HEK293T (cell line): ENCODE measurements at regions not wholly inside any gene's neighbourhood (a gene's known extent, or its start where the extent isn't known, plus 50 kb on each side); places are given as distances from the start of the nearest gene placed in this dataset.

ENCODE experiments used
- ARNT ChIP-seq: fragments of 450-650 bp; IDR thresholded peaks from 2 replicates; pipeline ENCODE4 v1.6.1; 2017; ENCODE audit warnings: mild to moderate bottlenecking
- CTBP1 ChIP-seq: fragments of 450-650 bp; IDR thresholded peaks from 2 replicates; pipeline ENCODE4 v1.6.1; 2016; ENCODE audit warnings: borderline replicate concordance
- FOXA1 ChIP-seq: fragments of 450-650 bp; IDR thresholded peaks from 2 replicates; pipeline ENCODE4 v1.6.1; 2016; ENCODE audit warnings: mild to moderate bottlenecking
- FOXK2 ChIP-seq: fragments of 450-650 bp; IDR thresholded peaks from 2 replicates; pipeline ENCODE4 v1.6.1; 2016; ENCODE audit warnings: mild to moderate bottlenecking
- FOXM1 ChIP-seq: fragments of 450-650 bp; IDR thresholded peaks from 2 replicates; pipeline ENCODE4 v1.6.1; 2017; ENCODE audit warnings: mild to moderate bottlenecking, borderline replicate concordance
- L3MBTL2 ChIP-seq: fragments of 450-650 bp; conservative IDR thresholded peaks from 2 replicates; pipeline ENCODE4 v1.6.1; 2016; ENCODE audit warnings: mild to moderate bottlenecking
- TF ChIP-seq, protein P1 (sequence below): fragments of 450-650 bp; IDR thresholded peaks from 2 replicates; pipeline ENCODE4 v1.6.1; 2016

DNA sequence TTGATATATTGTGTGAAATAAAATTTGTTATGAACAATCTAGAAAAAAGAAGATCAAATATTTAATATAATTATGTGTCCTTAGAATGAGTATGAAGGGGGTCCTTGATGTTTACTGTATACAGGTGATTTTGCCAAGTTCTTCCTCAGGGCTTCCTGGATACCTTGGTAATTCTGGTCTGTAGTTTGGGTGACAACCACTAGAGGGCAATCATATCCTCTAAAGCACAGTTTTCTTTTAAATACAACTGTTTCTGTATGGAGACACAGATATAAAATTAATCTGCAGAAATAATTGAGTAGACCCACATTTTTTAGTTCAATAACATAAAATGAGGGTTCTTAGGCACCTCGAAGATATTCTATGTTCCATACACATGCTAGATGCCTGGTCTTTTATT is 157.7 kb downstream of the SPANXN1 start:
- no peak for TF ChIP-seq FOXA1
- TF ChIP-seq L3MBTL2: no peak
- TF ChIP-seq ARNT: no peak
- TF ChIP-seq FOXM1: no peak
- no peak for TF ChIP-seq FOXK2
- TF ChIP-seq, protein P1, sequence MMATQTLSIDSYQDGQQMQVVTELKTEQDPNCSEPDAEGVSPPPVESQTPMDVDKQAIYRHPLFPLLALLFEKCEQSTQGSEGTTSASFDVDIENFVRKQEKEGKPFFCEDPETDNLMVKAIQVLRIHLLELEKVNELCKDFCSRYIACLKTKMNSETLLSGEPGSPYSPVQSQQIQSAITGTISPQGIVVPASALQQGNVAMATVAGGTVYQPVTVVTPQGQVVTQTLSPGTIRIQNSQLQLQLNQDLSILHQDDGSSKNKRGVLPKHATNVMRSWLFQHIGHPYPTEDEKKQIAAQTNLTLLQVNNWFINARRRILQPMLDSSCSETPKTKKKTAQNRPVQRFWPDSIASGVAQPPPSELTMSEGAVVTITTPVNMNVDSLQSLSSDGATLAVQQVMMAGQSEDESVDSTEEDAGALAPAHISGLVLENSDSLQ: no peak
- TF ChIP-seq CTBP1: no peak
